ENCODE measurements at regions not wholly inside any gene's neighbourhood (a gene's known extent, or its start where the extent isn't known, plus 50 kb on each side); places are given as distances from the start of the nearest gene placed in this dataset.

- TF ChIP-seq LEF1 (IDR thresholded peaks at IDR 0.05; ENCODE audit: borderline replicate concordance): no peak
- ChIA-PET CTCF (no interaction called here), POLR2A (no interaction called here)
- DNase-seq (ENCODE audit: extremely low spot score): no peak
Observed at GRCh38 chr15:80324545-80325080, 72.6 kb upstream of the CTXND1 start.

DNA sequence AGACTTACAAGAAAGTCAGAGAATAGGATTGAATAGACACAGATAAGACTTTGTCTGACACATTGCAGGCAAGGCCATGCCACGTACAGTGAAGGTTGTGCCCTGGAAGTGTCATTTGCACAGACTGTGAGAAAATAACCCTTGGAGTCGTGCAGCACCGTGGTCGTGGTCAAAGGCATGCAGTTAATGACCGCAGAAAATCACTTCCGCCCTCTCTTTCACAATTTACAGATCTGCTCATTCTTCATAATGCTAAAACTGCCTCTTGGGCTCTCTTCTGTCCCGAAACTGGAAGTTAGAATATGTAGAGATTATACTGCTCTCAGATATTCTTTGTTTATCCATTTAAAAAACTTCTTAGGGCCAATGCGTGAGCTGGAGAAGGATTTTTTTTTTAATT is 73.2 kb upstream of the CTXND1 start:
- no peak for TF ChIP-seq TARDBP (IDR thresholded peaks at IDR 0.05)
- no peak for TF ChIP-seq LEF1 (IDR thresholded peaks at IDR 0.05; ENCODE audit: borderline replicate concordance)
- TF ChIP-seq NFRKB (IDR thresholded peaks at IDR 0.05): no peak
- TF ChIP-seq FOXA1 (IDR thresholded peaks at IDR 0.05): no peak
- TF ChIP-seq CTBP1 (IDR thresholded peaks at IDR 0.05; ENCODE audit: borderline replicate concordance): no peak
- TF ChIP-seq FOXK2 (IDR thresholded peaks at IDR 0.05): no peak
- no peak for TF ChIP-seq HDGF (IDR thresholded peaks at IDR 0.05; ENCODE audit: borderline replicate concordance)
- DNase-seq (ENCODE audit: extremely low spot score): no peak
- CTCF ChIA-PET: no interaction called here
- POLR2A ChIA-PET: no interaction called here

DNA sequence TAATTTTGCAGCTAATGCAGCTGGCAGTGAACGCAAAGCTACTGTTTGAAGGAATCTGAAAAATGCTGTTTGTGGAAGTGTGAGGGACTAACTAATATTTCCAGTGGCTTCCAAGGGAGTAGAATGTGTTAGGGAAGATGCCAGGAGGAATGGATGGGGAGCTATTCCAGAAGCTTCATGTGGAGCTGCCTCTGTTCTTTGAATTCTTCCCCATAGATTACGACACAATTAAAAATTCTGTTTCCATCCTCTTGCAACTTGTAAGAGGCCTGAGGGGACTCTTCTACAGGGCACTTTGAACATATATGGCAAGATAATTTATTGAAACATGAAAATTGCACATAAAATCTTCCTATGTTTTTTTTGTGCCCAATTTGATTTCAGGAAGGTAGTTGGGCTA is 74.3 kb upstream of the CTXND1 start:
- ChIA-PET CTCF (no interaction called here), POLR2A (no interaction called here)
- TF ChIP-seq PKNOX1 (IDR thresholded peaks at IDR 0.05) (no peak), L3MBTL2 (conservative IDR thresholded peaks at IDR 0.05) (no peak), TARDBP (IDR thresholded peaks at IDR 0.05) (no peak), ZNF384 (IDR thresholded peaks at IDR 0.05) (no peak), FOXA1 (IDR thresholded peaks at IDR 0.05) (no peak), SUZ12 (IDR thresholded peaks at IDR 0.05) (no peak), FOXK2 (IDR thresholded peaks at IDR 0.05) (no peak), FOXM1 (IDR thresholded peaks at IDR 0.05; ENCODE audit: borderline replicate concordance) (no peak), ELF4 (IDR thresholded peaks at IDR 0.05) (no peak), BHLHE40 (IDR thresholded peaks at IDR 0.05; ENCODE audit: borderline replicate concordance) (no peak), LEF1 (IDR thresholded peaks at IDR 0.05; ENCODE audit: borderline replicate concordance) (no peak), NFRKB (IDR thresholded peaks at IDR 0.05) (no peak), SP1 (IDR thresholded peaks at IDR 0.05) (no peak)
- DNase-seq (ENCODE audit: extremely low spot score): no peak

GRCh38 chr15:80328496-80328895 is 75.7 kb upstream of the ARNT2 start:
- POLR2A ChIA-PET: no interaction called here
- DNase-seq (ENCODE audit: extremely low spot score): no peak
- TF ChIP-seq LEF1 (IDR thresholded peaks at IDR 0.05; ENCODE audit: borderline replicate concordance): no peak
- no peak for TF ChIP-seq FOXM1 (IDR thresholded peaks at IDR 0.05; ENCODE audit: borderline replicate concordance)
- no peak for TF ChIP-seq CTBP1 (IDR thresholded peaks at IDR 0.05; ENCODE audit: borderline replicate concordance)
- no peak for TF ChIP-seq BHLHE40 (IDR thresholded peaks at IDR 0.05; ENCODE audit: borderline replicate concordance)
- TF ChIP-seq SP1 (IDR thresholded peaks at IDR 0.05): no peak
- TF ChIP-seq NFRKB (IDR thresholded peaks at IDR 0.05): no peak
- TF ChIP-seq HDGF (IDR thresholded peaks at IDR 0.05; ENCODE audit: borderline replicate concordance): no peak
- no peak for TF ChIP-seq ZNF384 (IDR thresholded peaks at IDR 0.05)
- TF ChIP-seq SUZ12 (IDR thresholded peaks at IDR 0.05): no peak
- no peak for TF ChIP-seq L3MBTL2 (conservative IDR thresholded peaks at IDR 0.05)
- TF ChIP-seq ELF4 (IDR thresholded peaks at IDR 0.05): no peak
- TF ChIP-seq TARDBP (IDR thresholded peaks at IDR 0.05): no peak
- TF ChIP-seq FOXK2 (IDR thresholded peaks at IDR 0.05): no peak
- TF ChIP-seq FOXA1 (IDR thresholded peaks at IDR 0.05): no peak
- no peak for TF ChIP-seq ARNT (IDR thresholded peaks at IDR 0.05)
- no peak for TF ChIP-seq PKNOX1 (IDR thresholded peaks at IDR 0.05)
- CTCF ChIA-PET: no interaction called here

DNA sequence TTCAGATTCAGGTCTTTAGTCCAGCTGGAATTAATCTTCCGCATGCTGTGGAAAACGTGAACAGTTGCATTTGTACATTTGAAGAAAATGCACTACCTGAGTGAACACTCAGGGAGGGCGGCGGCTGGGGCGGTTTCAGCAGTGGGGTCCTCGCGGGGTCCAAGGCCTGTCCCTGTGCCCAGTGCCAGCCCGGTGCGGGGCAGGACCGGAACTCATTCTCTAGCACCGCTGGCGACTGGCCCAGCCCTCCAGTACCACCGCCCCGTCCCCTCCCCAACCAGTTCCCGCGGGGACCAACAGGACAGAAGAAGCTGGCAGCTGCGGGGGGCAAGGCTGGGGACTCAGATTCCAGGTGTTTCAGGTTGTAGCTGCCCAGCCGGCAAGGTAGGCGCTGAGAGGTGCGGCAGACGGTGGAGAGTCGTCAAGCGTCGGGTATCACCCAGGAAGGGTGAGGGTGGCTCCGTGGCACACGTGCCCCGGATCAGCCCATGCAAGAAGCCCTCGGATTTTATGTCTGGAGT is 72.2 kb upstream of the ARNT2 start:
- DNase-seq (ENCODE audit: extremely low spot score): no peak
- ChIA-PET CTCF (no interaction called here), POLR2A (no interaction called here)
- TF ChIP-seq BHLHE40 (IDR thresholded peaks at IDR 0.05; ENCODE audit: borderline replicate concordance) (no peak), ZNF384 (IDR thresholded peaks at IDR 0.05) (no peak), FOXK2 (IDR thresholded peaks at IDR 0.05) (no peak), TARDBP (IDR thresholded peaks at IDR 0.05) (no peak), PKNOX1 (IDR thresholded peaks at IDR 0.05) (no peak), SUZ12 (IDR thresholded peaks at IDR 0.05) (no peak)

GRCh38 chr15:80333261-80333660 is 70.9 kb upstream of the ARNT2 start:
- no peak for TF ChIP-seq TARDBP (IDR thresholded peaks at IDR 0.05)
- TF ChIP-seq L3MBTL2 (conservative IDR thresholded peaks at IDR 0.05): no peak
- no peak for TF ChIP-seq ZNF384 (IDR thresholded peaks at IDR 0.05)
- TF ChIP-seq FOXM1 (IDR thresholded peaks at IDR 0.05; ENCODE audit: borderline replicate concordance): no peak
- no peak for TF ChIP-seq NFRKB (IDR thresholded peaks at IDR 0.05)
- no peak for TF ChIP-seq CTBP1 (IDR thresholded peaks at IDR 0.05; ENCODE audit: borderline replicate concordance)
- no peak for TF ChIP-seq HDGF (IDR thresholded peaks at IDR 0.05; ENCODE audit: borderline replicate concordance)
- CTCF ChIA-PET: no interaction called here
- no peak for DNase-seq (ENCODE audit: extremely low spot score)
- POLR2A ChIA-PET: interaction anchor here (1.0 kb wide), 1 partner anchor 72 kb away, joined by 3 read pairs; no protein-coding TSS in a partner anchor

DNA sequence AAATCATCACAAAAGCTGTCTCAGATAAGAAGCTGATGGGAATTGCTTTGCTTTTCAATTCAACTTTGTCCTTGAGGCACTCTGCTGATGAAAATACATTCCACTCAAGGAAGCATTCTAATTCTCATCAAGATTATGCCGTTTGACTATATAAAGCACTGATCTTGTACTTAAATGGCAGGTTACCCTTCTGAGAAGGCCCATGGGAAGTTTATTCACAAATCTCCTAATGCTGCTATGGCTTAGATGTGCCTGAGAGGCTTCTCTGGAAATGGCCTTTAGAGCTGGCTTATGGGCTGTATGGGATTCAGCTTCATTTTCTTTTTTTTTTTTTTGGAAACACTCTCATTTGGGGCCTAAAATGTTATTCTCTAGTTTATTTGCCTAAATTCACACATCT is 69.7 kb upstream of the ARNT2 start:
- ChIA-PET POLR2A (interaction anchor here (1.0 kb wide), 1 partner anchor 70 kb away, joined by 3 read pairs; no protein-coding TSS in a partner anchor), CTCF (interaction anchor here (0.6 kb wide), 2 partner anchors 24 to 153 kb away, joined by 3 read pairs; no protein-coding TSS in a partner anchor)
- DNase-seq (ENCODE audit: extremely low spot score): no peak
- TF ChIP-seq ZNF384 (IDR thresholded peaks at IDR 0.05): no peak
- TF ChIP-seq L3MBTL2 (conservative IDR thresholded peaks at IDR 0.05): no peak
- TF ChIP-seq PKNOX1 (IDR thresholded peaks at IDR 0.05): no peak
- TF ChIP-seq BHLHE40 (IDR thresholded peaks at IDR 0.05; ENCODE audit: borderline replicate concordance): no peak
- TF ChIP-seq FOXA1 (IDR thresholded peaks at IDR 0.05): no peak
- no peak for TF ChIP-seq ARNT (IDR thresholded peaks at IDR 0.05)
- TF ChIP-seq FOXM1 (IDR thresholded peaks at IDR 0.05; ENCODE audit: borderline replicate concordance): no peak
- no peak for TF ChIP-seq SUZ12 (IDR thresholded peaks at IDR 0.05)
- no peak for TF ChIP-seq CTBP1 (IDR thresholded peaks at IDR 0.05; ENCODE audit: borderline replicate concordance)
- no peak for TF ChIP-seq HDGF (IDR thresholded peaks at IDR 0.05; ENCODE audit: borderline replicate concordance)
